LNCAP (cell line): ENCODE measurements at regions not wholly inside any gene's neighbourhood (a gene's known extent, or its start where the extent isn't known, plus 50 kb on each side); places are given as distances from the start of the nearest gene placed in this dataset.

Experiments
- CTCF ChIP-seq: fragments of 450-650 bp; IDR thresholded peaks from 2 replicates; pipeline ENCODE4 v1.5.1; 2017; ENCODE audit warnings: mild to moderate bottlenecking

- no peak for TF ChIP-seq CTCF
Observed at GRCh38 chr7:124106575-124106974, 73.7 kb upstream of the TMEM229A start.

DNA sequence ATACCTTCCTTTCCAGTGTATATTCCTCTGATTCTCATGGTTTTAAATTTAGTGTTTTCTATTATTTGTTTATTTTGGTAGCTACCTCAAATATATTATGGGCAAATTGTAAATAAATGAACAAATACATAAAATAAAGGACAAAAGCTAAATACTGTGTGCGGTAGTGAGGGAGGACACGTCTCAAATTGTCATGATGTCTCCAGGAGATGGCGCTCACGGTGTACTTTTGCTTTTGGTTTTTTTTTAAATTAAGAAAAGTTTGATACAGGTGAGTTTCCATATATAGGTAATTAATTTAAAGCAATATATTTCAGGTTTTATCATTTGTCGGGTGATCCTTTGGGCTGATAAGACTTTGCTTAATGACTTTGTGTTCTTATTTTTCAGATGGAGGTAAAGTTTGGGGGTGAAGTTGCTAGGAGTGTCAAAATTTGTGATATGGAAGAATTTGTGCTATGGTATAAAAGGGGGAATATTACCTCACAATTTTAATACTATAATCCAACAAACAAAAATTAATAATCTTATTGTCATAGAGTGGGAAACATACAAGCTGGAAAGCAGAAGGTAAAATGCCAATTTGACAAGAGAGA, 68.4 kb upstream of the TMEM229A start:
- peak; percentile 80 for TF ChIP-seq CTCF

DNA sequence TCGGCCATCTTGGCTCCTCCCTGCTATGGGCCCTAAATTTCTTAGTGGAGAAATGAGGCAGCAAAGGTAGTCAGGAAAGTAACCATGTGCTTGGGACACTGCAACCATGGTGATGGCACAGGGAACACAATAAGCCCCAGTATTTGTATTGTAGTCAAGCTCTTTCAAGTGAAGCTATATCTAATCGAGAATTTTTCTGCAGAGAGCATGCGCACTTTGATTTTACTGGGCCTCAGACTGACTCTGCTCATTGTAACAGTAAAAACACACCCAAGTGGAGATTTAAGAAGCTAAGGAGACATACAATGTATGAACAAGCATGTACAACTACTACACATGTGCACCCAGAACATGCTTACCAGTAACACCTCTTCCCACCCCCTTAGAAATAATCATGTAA, 67.3 kb upstream of the TMEM229A start:
- TF ChIP-seq CTCF: no peak

DNA sequence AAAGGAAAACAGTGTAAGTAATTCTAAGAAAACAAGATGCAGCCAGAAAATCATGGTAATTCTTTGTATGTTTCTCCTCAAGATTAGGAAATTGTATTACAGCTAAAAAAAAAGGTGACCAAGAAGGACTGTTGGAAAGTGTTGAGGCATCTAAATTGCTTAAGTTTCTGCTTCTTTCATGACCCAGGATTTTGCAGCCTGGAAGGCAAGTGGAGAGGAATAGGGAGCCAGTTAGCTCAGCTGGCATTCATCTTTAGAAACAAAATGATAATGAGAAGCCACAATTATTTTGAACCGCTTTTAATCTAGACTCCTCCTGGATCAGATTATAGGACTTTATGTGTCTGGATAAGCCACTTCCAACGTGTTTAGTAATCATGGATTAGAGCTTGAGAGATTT, 56.8 kb upstream of the TMEM229A start:
- no peak for TF ChIP-seq CTCF

GRCh38 chr7:124088590-124088989, 55.7 kb upstream of the TMEM229A start:
- TF ChIP-seq CTCF: no peak

DNA sequence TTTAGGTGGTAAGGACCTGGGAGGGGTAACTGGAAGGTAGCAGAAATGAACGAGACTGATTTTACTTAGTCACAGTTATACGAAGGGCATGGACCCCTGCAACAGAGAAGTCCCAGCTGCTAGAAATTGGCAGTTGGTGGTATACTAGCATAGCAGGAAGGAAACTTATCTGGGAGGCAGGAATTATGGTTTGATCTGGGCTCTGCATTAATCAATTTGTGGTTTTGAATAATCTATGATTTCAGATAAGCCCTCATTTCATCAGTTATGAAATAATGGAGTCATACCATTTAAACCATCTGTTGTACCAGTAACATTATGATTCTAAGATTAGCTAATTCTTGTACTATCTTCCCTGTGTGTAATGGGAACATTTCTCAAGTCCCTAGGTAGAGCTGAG, 54.0 kb upstream of the TMEM229A start:
- TF ChIP-seq CTCF: no peak

DNA sequence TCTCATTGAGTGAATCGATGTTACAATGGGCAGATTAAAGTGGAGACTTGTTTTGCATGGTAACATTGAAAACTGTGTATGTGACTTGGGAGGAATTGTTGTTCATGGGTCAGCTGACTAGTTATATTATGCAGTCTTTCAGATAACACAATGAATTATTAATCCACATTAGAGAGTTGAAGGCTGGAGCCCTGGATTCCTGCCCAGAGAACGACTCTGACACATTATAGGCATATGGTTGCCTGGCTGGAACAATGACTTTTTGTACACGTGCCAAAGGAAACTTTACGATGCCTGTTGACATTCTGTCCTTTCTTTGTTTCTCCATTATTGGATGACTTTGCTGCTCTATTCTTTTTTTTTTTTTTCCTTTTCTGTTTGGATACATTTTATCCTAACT, 52.3 kb upstream of the TMEM229A start:
- no peak for TF ChIP-seq CTCF

DNA sequence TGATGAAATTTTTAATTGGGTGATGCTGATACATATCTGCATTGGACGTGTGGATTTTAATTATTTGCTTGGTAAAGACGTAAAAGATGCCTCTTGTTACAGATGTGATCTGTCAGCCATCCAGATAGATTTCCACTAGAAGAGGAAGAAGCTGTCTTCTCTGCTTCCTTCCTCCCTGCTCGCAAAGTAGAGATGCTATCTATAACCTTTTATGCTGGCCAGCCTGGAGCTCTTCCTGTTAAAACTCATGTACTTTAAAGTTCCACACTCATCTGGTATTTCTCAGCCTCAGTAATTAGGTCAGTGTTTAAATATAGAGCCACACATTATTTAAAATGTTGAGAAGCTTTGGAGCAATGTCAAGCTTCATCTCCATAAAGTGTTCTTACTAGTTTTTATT, 51.2 kb upstream of the TMEM229A start:
- TF ChIP-seq CTCF: no peak
